ENCODE measurements at regions not wholly inside any gene's neighbourhood (a gene's known extent, or its start where the extent isn't known, plus 50 kb on each side); places are given as distances from the start of the nearest gene placed in this dataset.

DNA sequence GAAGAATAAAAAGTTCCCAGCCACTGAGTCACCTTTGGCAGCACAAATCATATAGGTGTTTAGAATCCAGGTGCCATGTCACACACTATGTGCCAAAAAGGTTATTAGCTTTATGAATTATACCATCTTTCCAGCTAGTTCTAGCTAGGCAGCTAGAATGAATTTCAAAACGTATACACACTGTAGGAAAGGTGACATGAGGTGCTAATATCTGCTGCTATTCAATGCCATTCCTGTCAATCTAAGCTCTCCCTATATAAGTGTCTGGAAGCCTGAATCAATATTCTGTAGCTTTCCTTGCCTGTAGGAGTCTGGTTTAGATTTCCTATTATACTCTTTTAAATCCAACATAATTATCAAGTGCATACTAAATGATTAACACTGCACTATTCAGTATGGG is 868.6 kb downstream of the GATA3 start:
- TF ChIP-seq, protein P1, sequence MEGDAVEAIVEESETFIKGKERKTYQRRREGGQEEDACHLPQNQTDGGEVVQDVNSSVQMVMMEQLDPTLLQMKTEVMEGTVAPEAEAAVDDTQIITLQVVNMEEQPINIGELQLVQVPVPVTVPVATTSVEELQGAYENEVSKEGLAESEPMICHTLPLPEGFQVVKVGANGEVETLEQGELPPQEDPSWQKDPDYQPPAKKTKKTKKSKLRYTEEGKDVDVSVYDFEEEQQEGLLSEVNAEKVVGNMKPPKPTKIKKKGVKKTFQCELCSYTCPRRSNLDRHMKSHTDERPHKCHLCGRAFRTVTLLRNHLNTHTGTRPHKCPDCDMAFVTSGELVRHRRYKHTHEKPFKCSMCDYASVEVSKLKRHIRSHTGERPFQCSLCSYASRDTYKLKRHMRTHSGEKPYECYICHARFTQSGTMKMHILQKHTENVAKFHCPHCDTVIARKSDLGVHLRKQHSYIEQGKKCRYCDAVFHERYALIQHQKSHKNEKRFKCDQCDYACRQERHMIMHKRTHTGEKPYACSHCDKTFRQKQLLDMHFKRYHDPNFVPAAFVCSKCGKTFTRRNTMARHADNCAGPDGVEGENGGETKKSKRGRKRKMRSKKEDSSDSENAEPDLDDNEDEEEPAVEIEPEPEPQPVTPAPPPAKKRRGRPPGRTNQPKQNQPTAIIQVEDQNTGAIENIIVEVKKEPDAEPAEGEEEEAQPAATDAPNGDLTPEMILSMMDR (IDR thresholded peaks at IDR 0.05 in 2 of 3, conservative IDR thresholded peaks at IDR 0.05 in 1 of 3; ENCODE audit: control insufficient read depth in 2 of 3, extremely low read depth in 1 of 3, insufficient read depth in 1 of 3, low read depth in 3 of 3, low read length in 3 of 3): no peak
- TF ChIP-seq HDGF (IDR thresholded peaks at IDR 0.05): no peak
- TF ChIP-seq CHD2 (IDR thresholded peaks at IDR 0.05; ENCODE audit: borderline replicate concordance, low read depth, low read length): no peak
- TF ChIP-seq HDAC2 (IDR thresholded peaks at IDR 0.05): no peak
- TF ChIP-seq, protein P2, sequence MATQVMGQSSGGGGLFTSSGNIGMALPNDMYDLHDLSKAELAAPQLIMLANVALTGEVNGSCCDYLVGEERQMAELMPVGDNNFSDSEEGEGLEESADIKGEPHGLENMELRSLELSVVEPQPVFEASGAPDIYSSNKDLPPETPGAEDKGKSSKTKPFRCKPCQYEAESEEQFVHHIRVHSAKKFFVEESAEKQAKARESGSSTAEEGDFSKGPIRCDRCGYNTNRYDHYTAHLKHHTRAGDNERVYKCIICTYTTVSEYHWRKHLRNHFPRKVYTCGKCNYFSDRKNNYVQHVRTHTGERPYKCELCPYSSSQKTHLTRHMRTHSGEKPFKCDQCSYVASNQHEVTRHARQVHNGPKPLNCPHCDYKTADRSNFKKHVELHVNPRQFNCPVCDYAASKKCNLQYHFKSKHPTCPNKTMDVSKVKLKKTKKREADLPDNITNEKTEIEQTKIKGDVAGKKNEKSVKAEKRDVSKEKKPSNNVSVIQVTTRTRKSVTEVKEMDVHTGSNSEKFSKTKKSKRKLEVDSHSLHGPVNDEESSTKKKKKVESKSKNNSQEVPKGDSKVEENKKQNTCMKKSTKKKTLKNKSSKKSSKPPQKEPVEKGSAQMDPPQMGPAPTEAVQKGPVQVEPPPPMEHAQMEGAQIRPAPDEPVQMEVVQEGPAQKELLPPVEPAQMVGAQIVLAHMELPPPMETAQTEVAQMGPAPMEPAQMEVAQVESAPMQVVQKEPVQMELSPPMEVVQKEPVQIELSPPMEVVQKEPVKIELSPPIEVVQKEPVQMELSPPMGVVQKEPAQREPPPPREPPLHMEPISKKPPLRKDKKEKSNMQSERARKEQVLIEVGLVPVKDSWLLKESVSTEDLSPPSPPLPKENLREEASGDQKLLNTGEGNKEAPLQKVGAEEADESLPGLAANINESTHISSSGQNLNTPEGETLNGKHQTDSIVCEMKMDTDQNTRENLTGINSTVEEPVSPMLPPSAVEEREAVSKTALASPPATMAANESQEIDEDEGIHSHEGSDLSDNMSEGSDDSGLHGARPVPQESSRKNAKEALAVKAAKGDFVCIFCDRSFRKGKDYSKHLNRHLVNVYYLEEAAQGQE (IDR thresholded peaks at IDR 0.05; ENCODE audit: low read depth, low read length): no peak
- no peak for TF ChIP-seq EZH2 (IDR thresholded peaks at IDR 0.05; ENCODE audit: borderline replicate concordance, control insufficient read depth, low read depth, low read length)
- TF ChIP-seq MXI1 (IDR thresholded peaks at IDR 0.05; ENCODE audit: low read depth, low read length): no peak
- TF ChIP-seq, protein P3, sequence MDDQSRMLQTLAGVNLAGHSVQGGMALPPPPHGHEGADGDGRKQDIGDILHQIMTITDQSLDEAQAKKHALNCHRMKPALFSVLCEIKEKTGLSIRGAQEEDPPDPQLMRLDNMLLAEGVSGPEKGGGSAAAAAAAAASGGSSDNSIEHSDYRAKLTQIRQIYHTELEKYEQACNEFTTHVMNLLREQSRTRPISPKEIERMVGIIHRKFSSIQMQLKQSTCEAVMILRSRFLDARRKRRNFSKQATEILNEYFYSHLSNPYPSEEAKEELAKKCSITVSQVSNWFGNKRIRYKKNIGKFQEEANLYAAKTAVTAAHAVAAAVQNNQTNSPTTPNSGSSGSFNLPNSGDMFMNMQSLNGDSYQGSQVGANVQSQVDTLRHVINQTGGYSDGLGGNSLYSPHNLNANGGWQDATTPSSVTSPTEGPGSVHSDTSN (IDR thresholded peaks at IDR 0.05; ENCODE audit: insufficient replicate concordance, low read depth, low read length): no peak
- no peak for TF ChIP-seq GABPA (IDR thresholded peaks at IDR 0.05; ENCODE audit: low read depth)
- no peak for TF ChIP-seq MTA3 (IDR thresholded peaks at IDR 0.05; ENCODE audit: borderline replicate concordance, low read length)
- no peak for TF ChIP-seq RFX5 (IDR thresholded peaks at IDR 0.05; ENCODE audit: low read depth, low read length)
- TF ChIP-seq, protein P4, sequence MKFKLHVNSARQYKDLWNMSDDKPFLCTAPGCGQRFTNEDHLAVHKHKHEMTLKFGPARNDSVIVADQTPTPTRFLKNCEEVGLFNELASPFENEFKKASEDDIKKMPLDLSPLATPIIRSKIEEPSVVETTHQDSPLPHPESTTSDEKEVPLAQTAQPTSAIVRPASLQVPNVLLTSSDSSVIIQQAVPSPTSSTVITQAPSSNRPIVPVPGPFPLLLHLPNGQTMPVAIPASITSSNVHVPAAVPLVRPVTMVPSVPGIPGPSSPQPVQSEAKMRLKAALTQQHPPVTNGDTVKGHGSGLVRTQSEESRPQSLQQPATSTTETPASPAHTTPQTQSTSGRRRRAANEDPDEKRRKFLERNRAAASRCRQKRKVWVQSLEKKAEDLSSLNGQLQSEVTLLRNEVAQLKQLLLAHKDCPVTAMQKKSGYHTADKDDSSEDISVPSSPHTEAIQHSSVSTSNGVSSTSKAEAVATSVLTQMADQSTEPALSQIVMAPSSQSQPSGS (IDR thresholded peaks at IDR 0.05; ENCODE audit: low read length): no peak
- TF ChIP-seq, protein P5, sequence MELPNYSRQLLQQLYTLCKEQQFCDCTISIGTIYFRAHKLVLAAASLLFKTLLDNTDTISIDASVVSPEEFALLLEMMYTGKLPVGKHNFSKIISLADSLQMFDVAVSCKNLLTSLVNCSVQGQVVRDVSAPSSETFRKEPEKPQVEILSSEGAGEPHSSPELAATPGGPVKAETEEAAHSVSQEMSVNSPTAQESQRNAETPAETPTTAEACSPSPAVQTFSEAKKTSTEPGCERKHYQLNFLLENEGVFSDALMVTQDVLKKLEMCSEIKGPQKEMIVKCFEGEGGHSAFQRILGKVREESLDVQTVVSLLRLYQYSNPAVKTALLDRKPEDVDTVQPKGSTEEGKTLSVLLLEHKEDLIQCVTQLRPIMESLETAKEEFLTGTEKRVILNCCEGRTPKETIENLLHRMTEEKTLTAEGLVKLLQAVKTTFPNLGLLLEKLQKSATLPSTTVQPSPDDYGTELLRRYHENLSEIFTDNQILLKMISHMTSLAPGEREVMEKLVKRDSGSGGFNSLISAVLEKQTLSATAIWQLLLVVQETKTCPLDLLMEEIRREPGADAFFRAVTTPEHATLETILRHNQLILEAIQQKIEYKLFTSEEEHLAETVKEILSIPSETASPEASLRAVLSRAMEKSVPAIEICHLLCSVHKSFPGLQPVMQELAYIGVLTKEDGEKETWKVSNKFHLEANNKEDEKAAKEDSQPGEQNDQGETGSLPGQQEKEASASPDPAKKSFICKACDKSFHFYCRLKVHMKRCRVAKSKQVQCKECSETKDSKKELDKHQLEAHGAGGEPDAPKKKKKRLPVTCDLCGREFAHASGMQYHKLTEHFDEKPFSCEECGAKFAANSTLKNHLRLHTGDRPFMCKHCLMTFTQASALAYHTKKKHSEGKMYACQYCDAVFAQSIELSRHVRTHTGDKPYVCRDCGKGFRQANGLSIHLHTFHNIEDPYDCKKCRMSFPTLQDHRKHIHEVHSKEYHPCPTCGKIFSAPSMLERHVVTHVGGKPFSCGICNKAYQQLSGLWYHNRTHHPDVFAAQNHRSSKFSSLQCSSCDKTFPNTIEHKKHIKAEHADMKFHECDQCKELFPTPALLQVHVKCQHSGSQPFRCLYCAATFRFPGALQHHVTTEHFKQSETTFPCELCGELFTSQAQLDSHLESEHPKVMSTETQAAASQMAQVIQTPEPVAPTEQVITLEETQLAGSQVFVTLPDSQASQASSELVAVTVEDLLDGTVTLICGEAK (IDR thresholded peaks at IDR 0.05; ENCODE audit: borderline replicate concordance): no peak
